ENCODE measurements at regions not wholly inside any gene's neighbourhood (a gene's known extent, or its start where the extent isn't known, plus 50 kb on each side); places are given as distances from the start of the nearest gene placed in this dataset.
A peak's percentile ranks its signal among the peaks of the same experiment; 100 is the strongest.

GRCh38 chr4:187608001-187608421, 387.6 kb upstream of the ZFP42 start:
- Histone ChIP-seq H3K27ac (ENCODE audit: insufficient read depth, low read length) (peak overlapping the region; percentile 12; the same call in 1 of the 2 replicates), H4K20me1 (ENCODE audit: insufficient read depth, low read length) (no peaks in the 10 kb centered on the region), H3K18ac (ENCODE audit: low read depth, low read length) (no peak overlapping the region), H3K79me1 (ENCODE audit: low read depth in 1 of 2, low read length in 2 of 2) (no peaks in the 10 kb centered on the region), H2BK5ac (ENCODE audit: low read depth, low read length, poor library complexity, severe bottlenecking) (peak overlapping the region; percentile 89), H3K9ac (ENCODE audit: low read depth, low read length) (no peak overlapping the region), H4K8ac (ENCODE audit: low read depth in 2 of 2, low read length in 2 of 2) (peak overlapping the region in 1 of 2 experiments; percentile 59; a peak in 1 of 4 replicates), H2AFZ (replicated peaks; ENCODE audit: low read length, poor library complexity) (peak overlapping the region; percentile 76), H3K4me2 (ENCODE audit: low read depth, low read length) (no peak overlapping the region), H2BK15ac (ENCODE audit: low read depth, low read length) (peak overlapping the region; percentile 64; the same call in 2 of the 3 replicates), H3K4me3 (ENCODE audit: insufficient read depth, low read depth, low read length) (no peak overlapping the region), H3K36me3 (ENCODE audit: control insufficient read depth, insufficient read depth, low read length) (no peaks in the 10 kb centered on the region), H3K4ac (ENCODE audit: low read depth, low read length) (peak overlapping the region; percentile 67), H4K5ac (ENCODE audit: low read depth, low read length) (no peak overlapping the region), H2BK120ac (ENCODE audit: low read depth, low read length) (peak overlapping the region; percentile 87), H3K23ac (ENCODE audit: low read depth, low read length) (no peak overlapping the region), H2AK5ac (ENCODE audit: low read depth, low read length) (peak overlapping the region; percentile 68; the same call in 1 of the 2 replicates), H3K9me3 (ENCODE audit: control insufficient read depth, insufficient read depth, low read length) (no peaks in the 10 kb centered on the region), H2BK20ac (ENCODE audit: low read depth, low read length) (peak overlapping the region; percentile 90), H2AK9ac (replicated peaks; ENCODE audit: low read depth, low read length, poor library complexity) (peak overlapping the region; percentile 66), H3K9me1 (ENCODE audit: insufficient read depth, low read length) (peaks cover 11% of the 10 kb centered on the region), H3K4me1 (ENCODE audit: control insufficient read depth, insufficient read depth, low read length) (peaks cover 14% of the 10 kb centered on the region), H3K14ac (replicated peaks; ENCODE audit: low read depth, low read length) (0 out of 2 replicates have a peak overlapping the region, but pooled peaks have one; percentile 28), H3K56ac (ENCODE audit: extremely low read depth, insufficient read depth, low read length) (no peak overlapping the region), H3K27me3 (ENCODE audit: control insufficient read depth, insufficient read depth, low read length) (no peaks in the 10 kb centered on the region), H4K91ac (ENCODE audit: insufficient read depth, low read depth, low read length) (peak overlapping the region; percentile 26)
- no TSS peak for BruUV-seq (replicated peaks)
- ChIA-PET POLR2A (ENCODE audit: unreplicated experiment) (no interaction called here), CTCF (interaction anchor here (0.6 to 1.5 kb wide), 2 partner anchors 10 to 48 kb away, joined by 3 to 4 read pairs; no protein-coding TSS in a partner anchor)
- TF ChIP-seq MAFK (IDR thresholded peaks at IDR 0.05; ENCODE audit: low read depth, low read length) (peak; percentile 65), BHLHE40 (IDR thresholded peaks at IDR 0.05; ENCODE audit: low read depth, low read length) (peak; percentile 18; the same call in 1 of the 2 replicates), FOS (IDR thresholded peaks at IDR 0.05; ENCODE audit: low read depth, low read length) (peak; percentile 76), CEBPB (IDR thresholded peaks at IDR 0.05; ENCODE audit: low read depth, low read length) (peak; percentile 87), CTCF (conservative IDR thresholded peaks at IDR 0.05; ENCODE audit: low read depth, low read length) (no peak)
- in situ Hi-C loops (cut with MboI; ENCODE audit: low sequenced_read_pairs) (loop anchor here (10.0 kb wide), 1 partner anchor 883 kb away; the partner anchor contains the start of gene FAT1), dilution Hi-C loops (cut with HindIII; ENCODE audit: low sequenced_read_pairs, unreplicated experiment) (no loop called here), intact Hi-C loops (cut with micrococcal nuclease) (loop anchor here (1.0 to 10.0 kb wide), 5 partner anchors 294 to 1297 kb away; no protein-coding TSS in a partner anchor)
- DNase-seq (peak; percentile 93), ATAC-seq (ENCODE audit: low read depth) (peak; percentile 72)
- no CpG with 5 or more reads among the region's 1 CpG for WGBS, 2 experiments (ENCODE audit: extremely low coverage in 2 of 2, insufficient read length in 1 of 2)
